HG02884 (cell line): ENCODE measurements at regions not wholly inside any gene's neighbourhood (a gene's known extent, or its start where the extent isn't known, plus 50 kb on each side); places are given as distances from the start of the nearest gene placed in this dataset.

ENCODE experiments used
- ATAC-seq: cut with Tn5 transposase; IDR thresholded peaks from one replicate; pipeline ENCODE4 v1.9.1; 2021; ENCODE audit warnings: mild to moderate bottlenecking, moderate library complexity; ENCODE audit not compliant: unreplicated experiment

DNA sequence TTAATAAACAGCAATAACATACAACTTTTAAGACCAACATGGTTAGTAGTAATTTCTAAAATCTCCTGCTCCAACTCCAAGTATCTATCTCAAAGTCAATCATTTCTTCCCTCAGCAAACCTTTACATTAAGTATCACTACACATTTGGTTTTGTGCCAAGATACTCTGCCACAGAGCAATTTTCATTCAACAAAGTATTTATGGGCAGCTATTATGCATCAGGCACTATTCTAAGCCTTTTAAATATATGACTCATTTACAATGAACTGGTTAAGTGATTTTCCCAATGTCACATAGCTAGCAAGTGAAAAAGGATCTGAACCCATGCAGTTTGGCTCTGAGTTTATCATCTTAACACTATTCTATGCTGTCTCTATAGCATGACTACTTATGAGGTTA, 264.3 kb downstream of the NOL4 start:
- no peak for ATAC-seq

DNA sequence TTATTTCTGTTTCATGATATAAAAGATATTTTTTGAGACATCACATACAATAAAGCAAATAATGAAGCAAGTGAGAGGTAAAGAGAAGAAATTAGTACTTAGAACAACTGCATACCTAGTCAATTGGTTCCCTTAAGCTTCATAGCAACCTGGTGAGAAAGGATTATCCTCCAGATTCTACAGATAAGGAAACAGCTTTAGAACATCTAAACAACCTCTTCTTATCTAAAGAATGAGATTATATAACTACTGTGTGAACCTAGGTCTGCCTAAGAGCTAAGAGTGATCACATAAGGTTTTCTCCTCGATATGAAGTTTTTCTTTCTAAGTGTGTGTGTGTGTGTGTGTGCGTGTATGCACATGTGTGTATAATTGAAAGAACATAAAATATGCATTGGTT, 265.1 kb downstream of the NOL4 start:
- no peak for ATAC-seq

DNA sequence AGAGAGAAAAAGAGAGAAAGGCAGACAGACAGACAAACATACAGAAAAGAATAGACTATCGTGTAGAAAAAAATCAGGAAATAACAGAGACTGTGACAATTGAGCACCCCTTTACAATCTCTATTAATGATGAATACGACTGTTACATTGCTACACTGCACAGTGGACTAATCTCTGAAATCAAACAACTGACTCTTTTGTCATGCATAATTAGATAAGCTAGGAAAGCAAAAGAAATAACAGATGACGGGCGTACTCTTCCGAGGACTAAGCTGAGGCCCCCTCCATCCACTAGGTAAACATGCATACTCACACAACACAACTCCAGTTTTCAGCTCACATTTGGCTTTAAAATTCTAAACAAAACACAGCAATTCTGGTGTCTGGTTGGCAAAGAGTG, 267.0 kb downstream of the NOL4 start:
- ATAC-seq: no peak

DNA sequence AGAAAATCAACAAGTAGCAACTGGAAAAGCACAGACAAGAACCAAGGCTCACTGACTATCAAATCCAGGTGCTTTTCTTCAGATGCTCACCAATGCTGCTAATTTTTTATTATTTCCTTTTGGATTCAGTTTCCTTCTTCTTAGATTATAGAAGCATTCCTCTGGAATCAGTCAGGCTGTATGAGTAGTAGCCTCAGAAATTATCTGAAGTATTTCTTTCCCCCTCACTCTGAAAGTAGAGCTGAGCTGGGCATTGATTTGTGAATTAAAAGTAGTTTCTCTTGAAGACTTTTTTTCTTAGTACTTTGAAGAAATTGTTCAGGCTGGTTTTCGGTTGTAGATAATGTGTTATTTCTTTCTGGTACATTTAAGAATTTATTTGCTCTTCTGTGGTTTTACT, 273.7 kb downstream of the NOL4 start:
- no peak for ATAC-seq

DNA sequence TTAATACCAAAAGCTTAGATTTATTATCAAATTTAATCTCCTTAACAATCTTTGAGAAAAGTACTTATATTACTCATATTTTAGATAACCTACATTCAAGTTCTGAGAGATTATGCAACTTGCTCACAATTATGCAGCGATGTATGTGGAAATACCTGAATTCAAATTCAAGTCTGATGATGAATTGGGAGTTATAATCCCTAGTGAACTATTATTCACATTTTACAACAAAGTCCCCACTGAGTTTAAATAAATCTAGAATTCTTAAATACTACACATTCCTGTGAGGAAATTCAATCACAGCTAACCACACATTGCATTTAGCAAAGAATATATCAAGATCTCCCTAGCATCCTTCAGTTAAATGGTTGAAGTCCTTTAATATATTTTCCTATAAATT, 278.4 kb downstream of the NOL4 start:
- no peak for ATAC-seq

DNA sequence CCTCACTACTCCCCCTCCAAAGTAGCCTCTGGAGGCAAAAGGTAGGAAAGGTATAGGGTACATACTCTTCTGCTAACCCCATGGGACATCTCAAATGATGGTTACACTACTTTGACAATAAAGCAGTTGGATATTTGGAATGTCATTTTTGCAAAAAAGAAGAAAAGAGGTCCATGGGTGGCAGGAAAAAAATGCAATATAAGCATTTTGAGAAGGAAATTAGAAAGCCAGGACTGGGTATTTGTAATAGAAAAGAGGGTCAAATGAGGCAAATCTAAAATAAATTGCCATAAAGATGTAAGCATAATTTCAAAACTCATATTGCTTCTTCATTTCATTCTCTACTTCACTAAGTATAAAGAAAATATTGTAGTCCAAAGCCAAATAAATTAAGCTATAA, 280.2 kb downstream of the NOL4 start:
- ATAC-seq: no peak

DNA sequence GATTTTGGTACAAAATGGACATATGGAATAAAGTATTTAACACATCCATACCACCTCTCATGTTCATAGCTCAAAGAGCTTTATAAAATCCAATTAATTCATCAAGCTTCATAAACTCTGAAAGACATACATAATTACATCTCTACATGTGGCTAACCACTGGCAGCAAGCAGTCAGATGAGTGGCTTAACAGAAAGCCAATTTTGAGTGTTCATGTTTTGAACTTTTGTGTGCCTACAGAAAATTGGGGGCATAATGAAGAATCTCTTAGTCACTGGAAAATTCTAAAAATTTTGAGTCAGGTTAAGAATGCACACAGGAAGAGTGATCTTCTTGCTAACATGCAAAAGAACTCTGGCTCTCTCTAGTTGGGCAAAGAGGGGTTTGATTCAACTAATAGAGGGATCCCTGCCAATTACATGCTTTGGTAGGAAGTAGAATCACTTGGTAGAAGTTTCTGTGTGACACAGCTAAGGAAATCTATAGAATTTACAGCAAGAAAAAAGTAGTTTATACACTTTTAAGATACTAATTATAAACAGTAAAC, 287.4 kb downstream of the NOL4 start:
- no peak for ATAC-seq

DNA sequence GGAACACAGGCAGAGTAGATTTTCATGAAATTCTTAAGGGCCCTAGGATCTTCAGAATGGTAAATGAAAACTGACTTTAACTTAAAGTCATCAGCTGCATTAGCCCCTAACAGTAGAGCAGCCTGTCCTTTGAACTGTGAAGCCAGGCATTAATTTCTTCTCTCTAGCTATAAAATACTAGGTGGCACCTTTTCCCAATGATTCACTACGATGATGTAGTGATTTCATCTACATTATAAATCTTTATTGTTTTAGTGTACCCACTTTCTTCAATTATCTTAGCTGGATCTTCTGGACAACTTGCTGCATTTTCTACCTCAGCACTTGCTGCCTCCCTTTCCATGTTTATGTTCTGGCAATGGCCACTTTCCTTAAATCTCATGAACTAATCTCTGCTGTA, 290.5 kb downstream of the NOL4 start:
- no peak for ATAC-seq

DNA sequence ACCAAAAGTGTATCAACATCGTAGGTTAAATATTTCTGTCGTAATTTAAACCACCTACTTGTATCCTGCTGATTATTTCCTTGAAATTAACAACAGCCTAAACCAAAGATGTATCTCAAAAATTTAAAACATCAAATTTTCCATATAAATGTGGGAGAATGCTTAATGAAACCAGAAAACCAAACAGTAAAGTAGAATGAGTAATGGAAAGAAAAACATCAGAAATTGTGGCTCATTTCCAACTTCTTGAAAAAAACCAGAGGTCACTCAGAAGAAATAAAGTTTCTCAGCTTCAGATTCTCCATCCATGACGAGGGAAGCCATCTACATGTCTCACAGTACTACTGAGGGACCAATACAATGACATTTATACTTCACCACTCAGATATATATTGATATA, 296.5 kb downstream of the NOL4 start:
- ATAC-seq: no peak

DNA sequence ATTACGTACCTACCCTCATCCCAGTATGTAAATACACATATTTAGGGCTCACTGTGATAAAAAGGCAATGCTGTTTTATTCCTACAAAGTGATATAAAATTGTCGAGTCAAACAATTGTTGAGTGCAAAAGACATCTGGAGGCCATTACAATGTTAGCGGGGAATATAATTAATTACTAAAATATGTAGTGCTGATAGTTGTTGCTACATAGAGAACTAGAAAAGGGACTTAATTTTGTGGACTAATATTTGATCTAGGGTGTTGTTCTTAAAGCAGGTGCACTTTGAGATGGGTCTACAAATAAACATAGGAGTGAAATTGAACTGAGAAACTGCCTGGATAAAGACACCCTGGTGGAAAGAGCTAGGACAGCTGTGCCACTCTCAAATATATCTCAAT, 300.1 kb downstream of the NOL4 start:
- no peak for ATAC-seq

DNA sequence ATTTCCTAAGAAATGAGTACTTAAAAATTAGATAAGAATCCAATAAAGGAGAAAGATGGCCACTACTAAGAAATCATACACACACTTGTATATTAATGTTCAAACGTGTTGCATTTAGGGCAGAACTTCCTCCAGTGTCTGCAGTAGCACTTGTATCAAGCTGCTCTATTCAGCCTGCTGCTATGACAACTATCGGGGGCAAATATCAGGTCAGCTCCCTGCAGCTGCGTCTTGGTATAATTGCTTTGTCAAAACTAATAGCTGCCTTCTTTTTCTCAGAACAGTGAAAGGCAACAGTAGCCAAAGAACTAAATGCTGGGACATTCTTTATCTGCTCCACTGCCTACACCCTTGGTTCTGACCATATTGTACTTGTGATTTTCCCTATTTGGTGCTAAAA, 300.7 kb downstream of the NOL4 start:
- no peak for ATAC-seq

DNA sequence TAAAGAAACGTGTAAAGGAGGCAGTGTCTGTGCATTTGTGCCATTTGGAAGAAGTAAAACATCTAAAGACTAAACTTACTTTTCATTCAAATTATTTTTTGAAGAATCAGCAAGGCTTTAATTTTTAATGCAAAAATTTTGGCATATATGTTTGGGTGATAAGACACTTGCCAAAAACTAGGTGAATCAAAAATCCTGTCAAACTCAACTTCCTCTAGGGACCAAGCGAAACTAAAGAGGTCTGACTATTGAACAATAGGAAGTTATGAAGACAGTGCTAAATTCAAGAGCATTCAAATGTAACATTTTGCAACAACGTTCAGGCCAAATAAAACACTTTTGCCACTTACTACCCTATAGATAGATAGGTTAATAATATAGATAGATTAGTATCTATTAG, 306.1 kb downstream of the NOL4 start:
- ATAC-seq: no peak

DNA sequence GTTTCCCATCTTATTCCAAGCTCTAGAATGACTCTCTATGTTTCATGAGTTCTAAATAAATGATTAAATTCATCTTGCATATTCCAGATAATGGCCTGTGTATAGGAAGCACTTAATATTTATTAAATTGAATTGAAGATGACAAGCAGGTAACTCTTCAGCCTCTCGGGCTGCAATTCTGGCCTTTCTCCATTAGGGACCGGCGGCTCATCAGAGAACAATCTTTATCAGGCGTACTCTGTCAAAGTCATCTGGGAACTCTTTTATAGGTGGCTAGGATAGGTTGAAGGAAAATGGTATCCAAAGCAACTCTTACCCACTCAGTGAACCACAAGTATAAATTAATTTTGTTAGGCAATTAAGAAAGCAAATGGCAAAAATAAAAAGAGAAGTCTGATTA, 308.5 kb downstream of the NOL4 start:
- no peak for ATAC-seq

DNA sequence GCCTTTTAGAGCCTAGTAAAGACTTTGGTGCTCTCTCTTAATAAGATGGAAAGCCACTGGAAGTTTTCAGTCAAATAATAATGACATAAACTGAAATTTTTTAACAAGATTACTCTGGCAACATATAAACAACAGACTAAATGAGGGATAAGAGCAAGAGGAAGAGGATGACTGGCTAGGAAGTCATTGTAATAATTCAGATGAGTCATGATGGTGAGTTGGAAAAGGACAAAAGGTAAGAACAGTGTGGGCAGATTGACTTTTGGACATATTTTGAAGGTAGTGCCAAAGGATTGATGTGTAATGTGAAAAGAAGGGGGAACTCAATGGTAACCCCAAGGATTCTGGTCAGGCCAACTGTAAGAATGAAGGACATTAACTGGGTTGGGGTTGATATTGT, 310.3 kb downstream of the NOL4 start:
- ATAC-seq: no peak

DNA sequence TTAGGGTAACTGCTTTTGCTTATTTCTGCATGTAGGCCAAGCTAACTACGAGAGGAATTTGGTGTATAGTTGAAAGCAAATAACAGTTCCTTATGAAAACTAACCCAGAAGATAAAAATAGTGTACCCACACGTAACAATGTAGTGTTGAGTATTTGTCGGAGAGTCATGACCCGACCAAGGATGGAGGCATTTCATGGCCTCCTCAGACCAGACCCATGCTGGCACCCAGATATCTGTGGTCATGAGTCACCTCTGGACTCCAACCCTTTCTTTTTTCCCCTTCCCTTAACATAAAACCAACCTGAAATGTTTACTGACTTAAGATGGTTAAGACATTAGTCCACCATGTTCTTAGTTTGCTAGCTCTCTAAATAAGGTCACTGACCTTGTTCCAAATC, 318.7 kb downstream of the NOL4 start:
- no peak for ATAC-seq

DNA sequence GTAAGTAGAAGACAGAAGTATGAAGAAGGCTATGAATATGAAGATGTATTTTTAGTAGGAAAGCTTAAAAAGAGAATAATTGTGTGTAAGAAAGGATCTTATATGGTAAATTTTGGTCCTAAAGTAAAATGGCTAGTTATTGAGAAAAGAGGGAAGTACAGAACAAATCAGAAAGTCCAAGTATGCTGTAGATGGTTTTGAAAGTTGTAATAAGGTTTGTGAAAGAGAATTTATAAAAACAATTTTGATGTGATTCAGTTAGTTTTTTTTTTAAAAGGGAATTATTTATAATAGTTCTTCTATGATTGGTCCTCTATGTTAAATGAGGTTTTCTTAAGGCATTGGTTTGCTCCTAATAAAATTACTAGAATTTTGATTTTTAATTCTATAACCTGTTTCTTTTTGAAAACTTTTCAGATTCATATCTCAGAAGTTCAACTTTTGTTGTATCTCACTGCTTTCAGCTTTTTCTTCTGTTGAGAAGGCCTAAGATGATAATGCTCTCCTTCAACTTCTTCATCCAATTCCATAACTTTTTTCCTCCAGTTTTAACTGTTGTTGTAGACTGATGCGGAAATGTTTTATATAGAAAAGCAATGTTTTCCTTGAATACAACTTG, 322.7 kb downstream of the NOL4 start:
- no peak for ATAC-seq

DNA sequence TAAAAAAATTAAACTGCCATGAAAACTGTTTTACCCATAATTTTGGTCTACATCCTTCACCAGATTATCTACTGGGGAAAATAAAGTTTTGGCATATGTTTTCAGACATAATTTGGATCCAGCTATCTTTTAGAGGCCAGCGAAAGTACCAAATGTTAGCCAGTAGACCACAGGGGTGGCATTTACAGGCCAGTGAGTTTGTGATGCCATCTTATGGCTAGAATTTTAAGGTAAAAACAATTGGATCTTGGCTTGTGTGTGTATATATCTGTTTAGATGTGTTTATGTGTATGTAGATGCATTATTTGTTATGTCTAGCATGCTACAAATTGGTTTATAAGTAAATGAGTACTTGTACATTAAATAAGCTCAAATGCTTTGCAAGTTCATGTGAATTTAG, 322.6 kb downstream of the ASXL3 start:
- no peak for ATAC-seq

DNA sequence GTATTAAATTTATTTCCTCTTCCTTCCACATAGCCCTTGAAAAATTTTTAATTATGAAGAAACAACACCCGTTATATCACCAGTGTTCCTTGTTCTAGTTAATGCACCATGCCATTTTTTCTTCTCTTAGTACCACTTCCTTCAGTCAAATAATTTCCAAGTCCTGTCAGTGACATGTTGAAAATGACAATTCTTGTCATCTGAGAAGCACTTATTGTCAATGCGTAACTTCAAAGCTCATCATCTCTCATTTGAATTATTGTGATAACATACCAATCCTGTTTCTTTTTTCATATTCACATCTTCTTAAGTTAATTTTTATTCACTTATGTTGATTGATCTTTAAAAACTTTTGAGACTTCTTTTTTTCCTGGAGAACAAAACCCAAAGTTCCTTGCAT, 320.4 kb downstream of the ASXL3 start:
- ATAC-seq: no peak

DNA sequence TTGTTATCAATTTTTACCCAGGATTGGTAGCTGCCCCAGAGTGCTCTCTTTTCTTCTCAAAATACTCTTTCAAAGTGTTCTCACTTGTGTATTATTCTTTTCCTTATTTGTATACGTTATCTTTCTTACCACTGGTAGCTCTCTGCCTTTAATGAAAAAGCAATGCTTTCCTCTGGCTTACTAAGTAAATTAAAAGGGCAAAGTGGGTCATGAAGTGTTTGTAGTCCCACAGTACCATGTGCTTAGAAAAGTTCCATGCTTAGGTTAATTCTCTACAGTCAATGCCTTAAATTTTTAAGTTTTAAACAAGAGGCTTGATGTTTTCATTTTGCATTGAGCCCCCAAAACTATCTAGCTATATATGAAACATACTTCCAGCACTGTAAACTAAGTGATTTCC, 300.2 kb downstream of the ASXL3 start:
- no peak for ATAC-seq

DNA sequence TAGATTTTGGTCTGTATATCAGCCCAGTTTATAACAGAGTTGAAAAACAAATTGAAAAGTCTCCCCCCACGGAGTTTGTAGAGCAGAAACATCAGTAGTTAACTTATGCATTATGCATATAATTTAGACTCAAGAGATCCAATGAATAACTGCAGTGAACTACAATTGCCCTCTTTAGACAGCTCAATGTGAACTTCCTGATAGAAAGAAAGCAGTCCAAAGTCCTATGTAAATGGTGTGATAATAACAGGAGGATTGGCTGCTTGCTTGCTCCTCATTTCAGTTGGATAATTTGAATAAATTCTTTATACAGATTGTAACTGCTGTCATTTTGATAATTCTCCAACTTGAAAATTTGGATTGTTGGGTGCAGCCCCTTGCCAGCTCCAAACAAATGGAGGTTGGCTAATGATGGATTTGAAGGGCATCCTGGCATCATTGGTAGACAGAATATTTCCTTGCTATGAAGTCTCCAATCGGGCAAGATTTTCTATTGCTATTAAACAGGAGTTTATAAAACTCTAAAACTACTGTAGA, 297.1 kb downstream of the ASXL3 start:
- no peak for ATAC-seq

DNA sequence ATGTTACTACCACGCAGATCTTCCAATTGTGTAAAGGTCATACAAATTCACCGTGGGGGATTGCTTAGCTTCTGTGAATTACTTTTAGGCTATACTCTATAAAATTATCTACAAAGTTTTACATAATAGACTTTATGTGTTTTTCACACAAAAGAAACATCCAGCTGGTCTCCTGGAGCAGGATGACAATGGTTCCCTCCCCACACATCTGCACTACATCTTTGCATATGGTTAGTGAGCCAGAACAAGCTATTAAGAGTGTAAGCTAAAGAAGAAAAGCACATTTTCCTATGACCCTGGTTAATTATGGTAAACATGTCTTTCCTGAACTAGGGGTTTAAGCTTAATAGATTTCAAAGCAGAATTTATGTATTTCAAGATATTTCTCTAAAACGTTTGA, 295.1 kb downstream of the ASXL3 start:
- ATAC-seq: no peak

DNA sequence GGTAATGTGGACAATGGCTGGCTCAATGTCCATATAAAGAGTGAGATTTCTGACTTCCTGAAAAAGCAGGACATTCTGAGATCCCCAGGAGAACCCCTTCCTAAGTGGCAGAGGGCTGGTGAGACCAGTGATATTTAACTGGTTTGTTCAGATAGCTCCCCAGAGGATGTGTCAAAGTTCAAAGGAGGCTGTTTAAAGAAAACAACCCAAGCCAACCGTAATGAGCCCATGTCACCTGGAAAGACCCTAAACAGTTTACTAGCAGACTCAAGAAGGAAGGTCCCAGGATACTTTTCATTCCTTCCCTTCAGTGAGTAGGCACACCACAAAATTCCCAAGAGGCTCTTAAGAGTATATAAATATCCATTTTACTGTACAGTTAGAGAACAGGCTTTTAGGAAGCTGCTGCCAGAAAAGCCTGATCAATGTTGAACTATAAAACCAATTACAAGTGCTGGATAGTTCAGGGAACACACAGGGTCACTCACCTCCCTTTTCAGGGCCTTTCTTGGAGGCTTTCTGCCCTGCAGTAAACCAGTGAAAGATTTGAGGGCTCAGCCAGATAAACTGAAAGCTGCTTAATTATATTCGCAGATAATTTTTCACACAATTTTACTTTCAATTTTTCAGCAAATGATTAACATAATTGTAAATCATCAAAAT, 293.5 kb downstream of the ASXL3 start:
- no peak for ATAC-seq

DNA sequence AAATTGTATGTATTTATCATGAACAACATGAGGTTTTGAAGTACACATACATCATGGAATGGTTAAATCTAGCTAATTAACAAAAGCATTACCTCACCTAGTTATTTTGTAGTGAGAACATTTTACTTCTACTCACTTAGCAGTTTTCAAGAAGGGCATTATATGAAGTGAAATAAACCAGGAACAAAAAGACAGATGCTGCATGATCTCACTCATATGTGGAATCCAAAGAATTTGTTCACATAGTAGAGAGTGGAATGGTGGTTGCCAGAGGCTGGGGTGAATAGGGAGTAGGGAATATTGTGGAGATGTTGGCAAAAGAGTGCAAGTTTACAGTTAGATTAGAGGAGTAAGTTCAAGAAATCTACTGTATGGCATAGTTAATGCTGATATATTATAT, 292.0 kb downstream of the ASXL3 start:
- no peak for ATAC-seq
